ENCODE measurements at regions not wholly inside any gene's neighbourhood (a gene's known extent, or its start where the extent isn't known, plus 50 kb on each side); places are given as distances from the start of the nearest gene placed in this dataset.

- H3K4me1 Mint-ChIP-seq (ENCODE audit: unreplicated experiment), result no peaks in the 10 kb centered on the region
Measured at GRCh38 chr4:12458621-12459020, 1025.5 kb downstream of the RAB28 start.

GRCh38 chr4:12452291-12452690, 1023.6 kb upstream of the HS3ST1 start:
- H3K4me1 Mint-ChIP-seq (ENCODE audit: unreplicated experiment), result peaks cover 1% of the 10 kb centered on the region
- no peaks in the 10 kb centered on the region for H3K9me3 Mint-ChIP-seq
- DNase-seq (ENCODE audit: extremely low spot score, unreplicated experiment), result no peak
- no peak overlapping the region for H3K4me3 Mint-ChIP-seq
- H3K27me3 Mint-ChIP-seq, result no peaks in the 10 kb centered on the region
- no peaks in the 10 kb centered on the region for H3K36me3 Mint-ChIP-seq
- no peak overlapping the region for H3K27ac Mint-ChIP-seq
- TF ChIP-seq CTCF (conservative IDR thresholded peaks at IDR 0.05), result no peak

More at GRCh38 chr4:12458621-12459020, 1025.5 kb downstream of the RAB28 start:
- Mint-ChIP-seq H3K4me3 (no peak overlapping the region), H3K27me3 (no peaks in the 10 kb centered on the region), H3K9me3 (no peaks in the 10 kb centered on the region), H3K27ac (no peak overlapping the region), H3K36me3 (no peaks in the 10 kb centered on the region)
- TF ChIP-seq CTCF (conservative IDR thresholded peaks at IDR 0.05), result no peak
- no peak for DNase-seq (ENCODE audit: extremely low spot score, unreplicated experiment)

- no peak for TF ChIP-seq CTCF (conservative IDR thresholded peaks at IDR 0.05)
- no peak for DNase-seq (ENCODE audit: extremely low spot score, unreplicated experiment)
- H3K27me3 Mint-ChIP-seq, result peaks cover 4% of the 10 kb centered on the region
- H3K4me3 Mint-ChIP-seq, result no peak overlapping the region
- H3K9me3 Mint-ChIP-seq, result no peaks in the 10 kb centered on the region
- H3K4me1 Mint-ChIP-seq (ENCODE audit: unreplicated experiment), result peaks cover 9% of the 10 kb centered on the region
- H3K36me3 Mint-ChIP-seq, result no peaks in the 10 kb centered on the region
- no peak overlapping the region for H3K27ac Mint-ChIP-seq
Measured at GRCh38 chr4:12447451-12447850, 1018.8 kb upstream of the HS3ST1 start.

- no peak for TF ChIP-seq CTCF (conservative IDR thresholded peaks at IDR 0.05)
- H3K4me1 Mint-ChIP-seq (ENCODE audit: unreplicated experiment), result peaks cover 9% of the 10 kb centered on the region
- no peak overlapping the region for H3K4me3 Mint-ChIP-seq
- DNase-seq (ENCODE audit: extremely low spot score, unreplicated experiment), result no peak
- no peaks in the 10 kb centered on the region for H3K9me3 Mint-ChIP-seq
- peaks cover 4% of the 10 kb centered on the region for H3K27me3 Mint-ChIP-seq
- H3K36me3 Mint-ChIP-seq, result no peaks in the 10 kb centered on the region
- H3K27ac Mint-ChIP-seq, result no peak overlapping the region
Measured at GRCh38 chr4:12446657-12447185, 1018.0 kb upstream of the HS3ST1 start.

GRCh38 chr4:12446256-12446655, 1017.6 kb upstream of the HS3ST1 start:
- Mint-ChIP-seq H3K27ac (no peak overlapping the region), H3K4me1 (ENCODE audit: unreplicated experiment) (peaks cover 9% of the 10 kb centered on the region), H3K9me3 (no peaks in the 10 kb centered on the region), H3K36me3 (no peaks in the 10 kb centered on the region), H3K4me3 (no peak overlapping the region), H3K27me3 (peaks cover 4% of the 10 kb centered on the region)
- TF ChIP-seq CTCF (conservative IDR thresholded peaks at IDR 0.05), result no peak
- DNase-seq (ENCODE audit: extremely low spot score, unreplicated experiment), result no peak

Measured in type B pancreatic cell (in vitro differentiated cells).